HEK293 (cell line): ENCODE measurements at regions not wholly inside any gene's neighbourhood (a gene's known extent, or its start where the extent isn't known, plus 50 kb on each side); places are given as distances from the start of the nearest gene placed in this dataset.

Experiments used
- CTCF ChIA-PET: fragments of 350-600 bp; formaldehyde crosslinking; extraction: SDS; loops from one replicate; lab custom pipeline; 2021; ENCODE audit warnings: antibody characterized with exemption; lab: Yijun Ruan, JAX
- POLR2A ChIA-PET: fragments of 300-600 bp; formaldehyde crosslinking; extraction: SDS; loops from one replicate; lab custom pipeline; 2020; ENCODE audit warnings: antibody characterized with exemption, inconsistent platforms; lab: Yijun Ruan, JAX
- H3K27ac ChIP-seq: fragments of 200-500 bp; sonication (Bioruptor generic); 2 replicates; pipeline ENCODE4 v1.5.1; 2014; ENCODE audit warnings: low read depth, low read length, control low read depth, inconsistent platforms; ENCODE audit errors: extremely low read depth
- H3K36me3 ChIP-seq, 2 experiments: fragments of 200-500 bp in 1 of 2; sonication (Bioruptor generic) in 1 of 2; 1 replicate in 1 of 2; 2 replicates in 1 of 2; pipeline ENCODE4 v1.5.1; 2014 to 2017; ENCODE audit warnings: inconsistent platforms in 2 of 2, low read length in 2 of 2; ENCODE audit not compliant: control insufficient read depth in 2 of 2, insufficient read depth in 1 of 2
- H3K4me1 ChIP-seq: fragments of 200-500 bp; sonication (Bioruptor generic); 2 replicates; pipeline ENCODE4 v1.5.1; 2014; ENCODE audit warnings: mild to moderate bottlenecking, low read length, inconsistent platforms; ENCODE audit not compliant: control insufficient read depth, insufficient read depth
- H3K4me3 ChIP-seq: 2 replicates; pipeline ENCODE4 v1.5.1; 2011; ENCODE audit warnings: low read depth, mild to moderate bottlenecking, control low read depth, low read length, moderate library complexity
- H3K9me3 ChIP-seq: fragments of 200-500 bp; sonication (Bioruptor generic); 2 replicates; pipeline ENCODE4 v1.5.1; 2014; ENCODE audit warnings: low read depth, low read length, inconsistent platforms; ENCODE audit not compliant: control insufficient read depth, insufficient read depth
- FEZF1 ChIP-seq: fragments of 450-650 bp; formaldehyde crosslinking; IDR thresholded peaks from 2 replicates; pipeline ENCODE4 v1.5.1; 2016; ENCODE audit warnings: missing biosample characterization, missing genetic modification characterization
- GLI2 ChIP-seq: fragments of 450-650 bp; formaldehyde crosslinking; IDR thresholded peaks from 2 replicates; pipeline ENCODE4; 2017; ENCODE audit warnings: missing biosample characterization, missing genetic modification characterization, low read depth, borderline replicate concordance
- KLF16 ChIP-seq: fragments of 450-650 bp; formaldehyde crosslinking; IDR thresholded peaks from 2 replicates; pipeline ENCODE4 v1.5.1; 2017; ENCODE audit warnings: missing biosample characterization, missing genetic modification characterization
- MYNN ChIP-seq: fragments of 450-650 bp; formaldehyde crosslinking; IDR thresholded peaks from 2 replicates; pipeline ENCODE4 v1.5.1; 2016; ENCODE audit warnings: missing biosample characterization, missing genetic modification characterization, borderline replicate concordance
- SCRT2 ChIP-seq: fragments of 450-650 bp; formaldehyde crosslinking; IDR thresholded peaks from 2 replicates; pipeline ENCODE4 v1.5.1; 2016; ENCODE audit warnings: missing biosample characterization, missing genetic modification characterization
- SP2 ChIP-seq: fragments of 450-650 bp; formaldehyde crosslinking; IDR thresholded peaks from 2 replicates; pipeline ENCODE4 v1.5.1; 2016; ENCODE audit warnings: missing biosample characterization, missing genetic modification characterization
- WT1 ChIP-seq: fragments of 450-650 bp; formaldehyde crosslinking; IDR thresholded peaks from 2 replicates; pipeline ENCODE4 v1.5.1; 2016; ENCODE audit warnings: missing biosample characterization, missing genetic modification characterization
- ZBTB1 ChIP-seq: fragments of 450-650 bp; formaldehyde crosslinking; IDR thresholded peaks from 2 replicates; pipeline ENCODE4 v1.5.1; 2016; ENCODE audit warnings: missing biosample characterization, missing genetic modification characterization
- ZBTB26 ChIP-seq: fragments of 450-650 bp; formaldehyde crosslinking; optimal IDR thresholded peaks from 2 replicates; pipeline ENCODE3; 2016; ENCODE audit warnings: missing biosample characterization, mild to moderate bottlenecking, missing genetic modification characterization
- ZFP37 ChIP-seq: fragments of 450-650 bp; formaldehyde crosslinking; IDR thresholded peaks from 2 replicates; pipeline ENCODE4 v1.5.1; 2016; ENCODE audit warnings: missing biosample characterization, missing genetic modification characterization
- ZFP41 ChIP-seq: fragments of 450-650 bp; formaldehyde crosslinking; IDR thresholded peaks from 2 replicates; pipeline ENCODE4 v1.5.1; 2016; ENCODE audit warnings: missing biosample characterization, missing genetic modification characterization, borderline replicate concordance
- ZFP69B ChIP-seq: fragments of 450-650 bp; formaldehyde crosslinking; IDR thresholded peaks from 2 replicates; pipeline ENCODE4 v1.5.1; 2016; ENCODE audit warnings: missing biosample characterization, missing genetic modification characterization
- ZNF114 ChIP-seq: fragments of 450-650 bp; formaldehyde crosslinking; IDR thresholded peaks from 2 replicates; pipeline ENCODE4 v1.5.0; 2017; ENCODE audit warnings: missing biosample characterization, missing genetic modification characterization
- ZNF175 ChIP-seq: fragments of 450-650 bp; formaldehyde crosslinking; IDR thresholded peaks from 2 replicates; pipeline ENCODE4 v1.5.1; 2016; ENCODE audit warnings: missing biosample characterization, missing genetic modification characterization
- ZNF184 ChIP-seq: fragments of 450-650 bp; IDR thresholded peaks from 2 replicates; pipeline ENCODE4 v1.5.1; 2018; ENCODE audit warnings: missing biosample characterization, mild to moderate bottlenecking, missing genetic modification characterization
- ZNF223 ChIP-seq: fragments of 450-650 bp; formaldehyde crosslinking; IDR thresholded peaks from 2 replicates; pipeline ENCODE4 v1.5.1; 2016; ENCODE audit warnings: missing biosample characterization, missing genetic modification characterization
- ZNF426 ChIP-seq: fragments of 450-650 bp; formaldehyde crosslinking; IDR thresholded peaks from 2 replicates; pipeline ENCODE4 v1.5.1; 2017; ENCODE audit warnings: missing biosample characterization, missing genetic modification characterization, mild to moderate bottlenecking, inconsistent platforms, moderate library complexity
- ZNF521 ChIP-seq: fragments of 450-650 bp; formaldehyde crosslinking; IDR thresholded peaks from 2 replicates; pipeline ENCODE4 v1.5.1; 2017; ENCODE audit warnings: missing biosample characterization, mild to moderate bottlenecking, missing genetic modification characterization
- ZNF658 ChIP-seq: fragments of 450-650 bp; formaldehyde crosslinking; IDR thresholded peaks from 2 replicates; pipeline ENCODE4; 2016; ENCODE audit warnings: missing biosample characterization, missing genetic modification characterization
- ZNF701 ChIP-seq: fragments of 450-650 bp; formaldehyde crosslinking; IDR thresholded peaks from 2 replicates; pipeline ENCODE4 v1.5.1; 2016; ENCODE audit warnings: missing biosample characterization, missing genetic modification characterization
- ZNF768 ChIP-seq: fragments of 450-650 bp; formaldehyde crosslinking; IDR thresholded peaks from 2 replicates; pipeline ENCODE4 v1.5.1; 2018; ENCODE audit warnings: missing biosample characterization, mild to moderate bottlenecking, missing genetic modification characterization
- ZNF843 ChIP-seq: fragments of 450-650 bp; formaldehyde crosslinking; IDR thresholded peaks from 2 replicates; pipeline ENCODE4 v1.5.1; 2016; ENCODE audit warnings: missing biosample characterization, missing genetic modification characterization
- TF ChIP-seq, protein P1 (sequence below): sonication (generic); formaldehyde crosslinking; IDR thresholded peaks from 2 replicates; pipeline ENCODE4 v1.8.1; 2022; ENCODE audit warnings: mild to moderate bottlenecking, moderate library complexity, missing genetic modification reagents
- TF ChIP-seq, protein P2 (sequence below): fragments of 450-650 bp; formaldehyde crosslinking; IDR thresholded peaks from 2 replicates; pipeline ENCODE4 v1.5.1; 2016; ENCODE audit warnings: missing biosample characterization, missing genetic modification characterization, low read depth

DNA sequence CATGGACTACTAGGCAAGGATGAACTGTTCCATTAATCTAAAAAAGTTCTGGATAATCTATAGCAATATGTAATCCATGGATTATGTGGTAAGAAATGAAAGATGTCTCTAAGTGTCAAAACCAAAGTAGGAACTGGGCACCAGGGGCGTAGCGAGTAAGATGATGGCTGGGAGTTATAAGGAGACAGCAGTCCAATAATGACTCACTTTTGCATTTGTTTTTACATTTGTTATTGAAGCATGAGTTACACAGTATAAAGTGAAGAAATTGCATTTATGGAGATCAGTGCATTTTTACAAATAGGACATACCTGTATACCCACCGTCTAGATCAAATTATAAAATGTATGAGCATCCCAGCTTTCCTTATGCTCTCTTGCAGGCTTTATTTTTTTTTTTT, 878.5 kb upstream of the MAP3K7 start:
- Histone ChIP-seq H3K4me3 (no peak overlapping the region), H3K9me3 (no peaks in the 10 kb centered on the region), H3K4me1 (no peaks in the 10 kb centered on the region), H3K27ac (no peak overlapping the region), H3K36me3 (no peaks in the 10 kb centered on the region)
- POLR2A ChIA-PET = no interaction called here
- CTCF ChIA-PET = interaction anchor here (0.6 to 0.7 kb wide), 2 partner anchors 32 to 1130 kb away, joined by 3 to 4 read pairs; no protein-coding TSS in a partner anchor
- TF ChIP-seq ZNF114 (tag by site-specific recombination) (no peak), ZFP37 (tag by site-specific recombination) (no peak), ZBTB1 (tag by site-specific recombination) (no peak)

- TF ChIP-seq ZNF843 (no peak), ZNF658 (tag by site-specific recombination) (no peak), ZNF426 (tag by site-specific recombination) (no peak), GLI2 (tag by site-specific recombination) (no peak), ZFP41 (tag by site-specific recombination) (no peak), SP2 (tag by site-specific recombination) (no peak), WT1 (tag by site-specific recombination) (no peak), ZNF223 (no peak), ZNF521 (tag by site-specific recombination) (no peak), KLF16 (tag by site-specific recombination) (no peak), MYNN (no peak)
- TF ChIP-seq, protein P1, sequence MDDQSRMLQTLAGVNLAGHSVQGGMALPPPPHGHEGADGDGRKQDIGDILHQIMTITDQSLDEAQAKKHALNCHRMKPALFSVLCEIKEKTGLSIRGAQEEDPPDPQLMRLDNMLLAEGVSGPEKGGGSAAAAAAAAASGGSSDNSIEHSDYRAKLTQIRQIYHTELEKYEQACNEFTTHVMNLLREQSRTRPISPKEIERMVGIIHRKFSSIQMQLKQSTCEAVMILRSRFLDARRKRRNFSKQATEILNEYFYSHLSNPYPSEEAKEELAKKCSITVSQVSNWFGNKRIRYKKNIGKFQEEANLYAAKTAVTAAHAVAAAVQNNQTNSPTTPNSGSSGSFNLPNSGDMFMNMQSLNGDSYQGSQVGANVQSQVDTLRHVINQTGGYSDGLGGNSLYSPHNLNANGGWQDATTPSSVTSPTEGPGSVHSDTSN = no peak
- TF ChIP-seq, protein P2, sequence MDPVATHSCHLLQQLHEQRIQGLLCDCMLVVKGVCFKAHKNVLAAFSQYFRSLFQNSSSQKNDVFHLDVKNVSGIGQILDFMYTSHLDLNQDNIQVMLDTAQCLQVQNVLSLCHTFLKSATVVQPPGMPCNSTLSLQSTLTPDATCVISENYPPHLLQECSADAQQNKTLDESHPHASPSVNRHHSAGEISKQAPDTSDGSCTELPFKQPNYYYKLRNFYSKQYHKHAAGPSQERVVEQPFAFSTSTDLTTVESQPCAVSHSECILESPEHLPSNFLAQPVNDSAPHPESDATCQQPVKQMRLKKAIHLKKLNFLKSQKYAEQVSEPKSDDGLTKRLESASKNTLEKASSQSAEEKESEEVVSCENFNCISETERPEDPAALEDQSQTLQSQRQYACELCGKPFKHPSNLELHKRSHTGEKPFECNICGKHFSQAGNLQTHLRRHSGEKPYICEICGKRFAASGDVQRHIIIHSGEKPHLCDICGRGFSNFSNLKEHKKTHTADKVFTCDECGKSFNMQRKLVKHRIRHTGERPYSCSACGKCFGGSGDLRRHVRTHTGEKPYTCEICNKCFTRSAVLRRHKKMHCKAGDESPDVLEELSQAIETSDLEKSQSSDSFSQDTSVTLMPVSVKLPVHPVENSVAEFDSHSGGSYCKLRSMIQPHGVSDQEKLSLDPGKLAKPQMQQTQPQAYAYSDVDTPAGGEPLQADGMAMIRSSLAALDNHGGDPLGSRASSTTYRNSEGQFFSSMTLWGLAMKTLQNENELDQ (tag by site-specific recombination) = no peak
- TF ChIP-seq, all 188 proteins: peak for 0
- no peak overlapping the region for H3K4me3 ChIP-seq
- no peaks in the 10 kb centered on the region for H3K4me1 ChIP-seq
- no peaks in the 10 kb centered on the region for H3K9me3 ChIP-seq
- CTCF ChIA-PET = no interaction called here
- no peak overlapping the region for H3K27ac ChIP-seq
- POLR2A ChIA-PET = no interaction called here
- no peaks in the 10 kb centered on the region for H3K36me3 ChIP-seq
Measured at GRCh38 chr6:91464718-91465117, 877.8 kb upstream of the MAP3K7 start.

- no peaks in the 10 kb centered on the region for H3K9me3 ChIP-seq
- ChIA-PET POLR2A (no interaction called here), CTCF (no interaction called here)
- H3K4me3 ChIP-seq = no peak overlapping the region
- TF ChIP-seq FEZF1 (tag by site-specific recombination) (no peak), ZFP69B (tag by site-specific recombination) (no peak), SCRT2 (tag by site-specific recombination) (no peak), ZBTB26 (tag by site-specific recombination) (no peak), ZNF701 (tag by site-specific recombination) (no peak), ZNF768 (no peak), ZNF175 (tag by site-specific recombination) (no peak), ZFP37 (tag by site-specific recombination) (no peak), ZNF184 (no peak)
- H3K36me3 ChIP-seq = no peaks in the 10 kb centered on the region
- H3K27ac ChIP-seq = no peak overlapping the region
- no peaks in the 10 kb centered on the region for H3K4me1 ChIP-seq
Measured at GRCh38 chr6:91464201-91464600, 877.3 kb upstream of the MAP3K7 start.
